Stimulated activated CD4-positive, alpha-beta T cell treated with anti-CD3 and anti-CD28 coated beads, Interleukin-4, amount 100 ng/mL, for 24 hours (primary cell): ENCODE measurements at regions not wholly inside any gene's neighbourhood (a gene's known extent, or its start where the extent isn't known, plus 50 kb on each side); places are given as distances from the start of the nearest gene placed in this dataset.

ENCODE experiments used
- DNase-seq: peaks from one replicate; pipeline ENCODE4 v3.0.0-alpha.2; 2020

DNA sequence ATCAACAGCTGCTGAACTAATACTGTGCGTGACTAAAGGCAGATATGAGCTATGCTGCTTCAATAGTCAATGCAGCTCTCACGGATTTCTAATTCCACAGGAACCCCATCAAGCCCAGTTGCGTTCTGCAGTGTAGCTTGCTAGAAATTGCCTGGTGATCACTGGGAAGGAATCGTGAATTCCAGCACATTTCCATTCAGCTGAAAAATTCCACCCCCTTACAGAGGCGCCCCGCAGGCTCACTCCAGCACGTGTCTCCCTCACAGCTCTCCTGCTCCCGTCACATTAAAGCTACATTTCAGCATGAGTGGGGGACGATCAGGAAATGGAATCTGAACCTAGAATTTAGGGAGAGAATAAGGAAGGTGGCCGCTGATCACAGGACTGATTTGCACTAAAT lies 534.8 kb downstream of the TCERG1L start:
- no peak for DNase-seq

DNA sequence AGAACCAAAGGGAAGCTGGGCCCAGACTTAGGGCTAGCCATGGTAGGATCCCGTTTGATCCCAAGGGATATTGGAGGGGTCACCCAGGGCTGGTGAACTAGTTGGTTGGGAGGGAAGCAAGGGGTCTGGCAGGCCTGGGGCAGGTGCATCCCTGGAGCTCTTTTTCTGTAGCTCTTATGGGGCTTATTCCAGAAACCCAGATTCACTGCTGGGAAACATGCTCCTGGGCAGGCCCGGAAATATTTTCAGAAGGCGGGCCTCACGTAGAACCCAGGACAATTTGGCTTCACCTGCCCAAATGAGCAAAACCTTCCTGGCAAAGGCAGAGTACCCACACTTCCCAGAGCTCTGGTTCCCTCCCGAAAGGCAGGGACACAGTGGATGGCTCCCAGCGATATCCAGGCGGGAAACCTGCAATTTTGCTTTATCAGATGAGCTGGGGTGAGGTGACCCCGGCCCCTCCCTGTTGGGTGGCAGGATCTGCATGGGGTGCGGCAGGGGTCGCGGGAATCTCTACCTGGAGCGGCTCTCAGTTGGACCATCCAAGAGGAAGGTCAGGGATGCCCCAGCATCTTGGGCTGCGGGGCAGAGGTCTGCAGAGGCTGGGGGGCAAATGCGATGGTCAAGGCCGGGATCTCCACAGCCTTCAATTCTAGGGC lies 533.9 kb downstream of the TCERG1L start:
- no peak for DNase-seq

DNA sequence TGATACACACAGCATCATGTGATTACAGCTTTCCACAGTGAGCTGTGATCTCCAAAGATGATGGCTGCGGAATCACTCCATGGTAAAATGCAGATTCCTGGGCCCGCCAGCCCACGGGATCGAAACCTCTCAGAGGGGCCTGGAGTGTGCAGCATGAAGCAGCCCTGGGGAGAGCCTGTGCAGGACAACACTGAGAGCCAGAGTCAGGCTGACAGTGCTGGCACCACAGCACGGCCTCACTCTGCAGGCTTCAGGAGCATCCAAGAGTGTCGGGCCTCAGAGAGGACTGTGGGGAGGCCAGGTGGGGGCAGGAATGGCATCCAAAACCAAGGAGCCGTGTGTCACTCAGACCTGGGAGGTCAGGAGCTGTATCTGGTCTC lies 533.4 kb downstream of the TCERG1L start:
- no peak for DNase-seq

DNA sequence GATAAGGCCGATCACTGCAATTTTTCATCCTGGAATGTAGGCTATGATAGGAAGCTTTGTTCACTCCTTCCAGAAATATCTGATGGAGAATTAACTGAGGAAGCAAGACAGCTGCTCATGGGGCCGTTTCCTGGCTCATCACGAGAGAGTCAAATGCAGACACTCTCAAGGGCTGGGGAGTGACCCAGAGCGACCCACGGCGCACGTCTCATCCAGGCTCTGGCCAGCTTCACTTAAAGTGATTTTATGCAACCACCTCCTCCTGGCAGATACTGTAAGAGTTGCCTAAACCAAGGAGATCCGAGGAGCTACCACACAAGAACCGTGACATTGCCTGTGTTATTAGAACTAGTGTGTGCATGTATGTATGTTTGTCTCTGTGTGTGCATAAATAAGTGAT lies 530.8 kb downstream of the TCERG1L start:
- DNase-seq, result no peak

DNA sequence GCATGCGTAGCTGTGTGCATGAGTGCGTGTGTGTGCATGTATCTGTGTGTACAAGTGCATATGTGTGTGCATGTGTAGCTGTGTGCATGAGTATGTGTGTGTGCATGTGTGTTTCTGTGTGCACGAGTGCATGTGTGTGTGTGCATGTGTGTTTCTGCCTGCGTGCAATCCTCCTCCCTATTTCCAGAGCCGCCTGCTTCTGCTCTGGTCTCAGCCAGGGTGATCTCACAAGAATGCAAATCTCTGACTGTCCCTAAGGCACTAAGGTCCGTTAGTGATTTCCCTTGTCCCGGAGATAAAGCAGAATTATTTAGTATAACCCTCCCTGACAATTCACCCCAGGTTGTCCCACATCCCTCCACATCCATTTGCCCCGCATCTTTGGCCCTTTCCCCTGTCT lies 530.3 kb downstream of the TCERG1L start:
- no peak for DNase-seq

DNA sequence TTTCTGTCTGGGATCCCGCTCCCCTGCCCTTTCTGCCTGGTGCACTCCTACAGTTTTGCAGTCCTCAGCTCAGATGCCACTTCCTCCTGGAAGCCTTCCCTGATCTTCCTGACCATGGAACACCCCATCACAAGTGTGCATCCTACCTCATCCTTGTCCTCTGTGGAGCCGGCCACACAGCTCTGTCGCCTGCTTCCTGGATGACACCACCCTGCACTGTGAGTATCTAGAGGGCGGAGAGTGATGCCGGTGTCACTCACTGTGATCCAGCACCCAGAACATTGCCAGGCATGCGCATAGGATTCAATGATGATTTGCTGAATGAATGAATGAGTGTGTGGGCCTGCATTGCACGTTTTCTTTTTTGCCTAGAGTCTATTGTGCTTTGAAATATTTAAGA lies 529.9 kb downstream of the TCERG1L start:
- DNase-seq, result no peak

DNA sequence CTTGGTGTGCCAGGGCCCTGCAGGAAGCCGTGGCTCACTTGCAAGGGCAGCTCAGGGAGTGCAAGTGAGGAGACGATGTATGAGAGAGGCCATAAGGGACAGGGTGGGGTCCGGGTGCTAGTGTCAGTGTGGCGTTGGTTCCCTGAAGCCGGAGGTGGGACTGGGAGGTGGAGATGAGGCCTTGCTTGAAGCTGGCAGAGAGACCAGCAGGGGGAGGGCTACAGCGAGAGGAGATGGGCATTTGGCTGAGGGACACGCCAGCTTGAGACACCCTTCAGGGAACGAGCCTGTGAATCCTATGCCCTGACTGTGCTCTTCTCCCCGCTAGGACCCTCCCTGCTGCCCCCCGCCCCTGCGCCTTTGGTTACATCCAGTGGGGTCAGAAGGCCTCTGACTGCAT lies 529.1 kb downstream of the TCERG1L start:
- DNase-seq, result no peak

DNA sequence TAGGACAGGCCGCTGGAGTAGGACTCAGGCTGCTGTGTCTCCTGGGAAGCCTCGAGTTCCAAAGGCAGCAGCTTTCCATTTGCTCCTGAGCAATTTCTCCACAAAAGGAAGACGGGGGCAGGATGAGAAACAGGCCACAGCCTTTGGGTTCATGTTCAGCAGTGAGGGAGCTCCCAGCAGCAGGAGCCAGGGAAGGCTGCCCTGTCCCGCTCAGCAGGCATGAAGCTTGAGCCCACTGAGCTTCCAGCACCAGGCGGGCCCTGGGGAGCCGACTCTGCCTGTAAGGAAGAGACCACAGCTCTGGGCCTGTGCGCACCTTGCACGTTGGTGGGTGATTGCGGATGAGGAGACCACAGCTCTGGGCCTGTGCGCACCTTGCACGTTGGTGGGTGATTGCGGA lies 527.2 kb downstream of the TCERG1L start:
- DNase-seq, result no peak

DNA sequence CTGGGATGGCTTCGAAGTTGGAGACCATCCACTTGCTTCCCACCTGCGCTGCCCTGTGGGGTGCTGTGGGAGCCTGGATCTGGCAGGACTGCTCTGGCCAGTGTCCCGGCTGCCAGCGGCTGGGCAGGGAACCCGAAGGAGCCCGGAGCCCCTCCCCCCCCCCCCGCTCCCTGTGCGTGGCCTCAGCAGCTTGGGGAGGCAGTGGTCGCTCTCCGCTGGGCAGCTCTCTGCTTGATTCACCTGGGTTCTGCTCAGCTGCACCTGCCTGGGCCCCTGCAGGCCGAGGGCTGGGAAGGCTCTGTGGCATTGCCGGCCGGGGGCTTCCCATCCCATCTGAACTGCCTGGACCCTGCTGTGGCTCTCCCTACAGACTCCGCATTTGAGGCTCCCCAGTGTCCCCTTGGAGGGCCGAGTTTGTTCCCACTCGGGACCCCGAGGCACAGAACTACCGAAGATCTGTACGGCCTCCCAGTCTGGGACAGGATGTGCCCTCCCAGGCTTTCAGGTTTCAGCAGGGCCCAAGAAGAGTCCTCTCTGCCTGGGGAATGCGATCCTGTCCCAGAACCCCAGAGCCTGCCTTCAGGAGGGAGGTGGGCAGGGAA lies 525.1 kb downstream of the TCERG1L start:
- DNase-seq, result no peak

DNA sequence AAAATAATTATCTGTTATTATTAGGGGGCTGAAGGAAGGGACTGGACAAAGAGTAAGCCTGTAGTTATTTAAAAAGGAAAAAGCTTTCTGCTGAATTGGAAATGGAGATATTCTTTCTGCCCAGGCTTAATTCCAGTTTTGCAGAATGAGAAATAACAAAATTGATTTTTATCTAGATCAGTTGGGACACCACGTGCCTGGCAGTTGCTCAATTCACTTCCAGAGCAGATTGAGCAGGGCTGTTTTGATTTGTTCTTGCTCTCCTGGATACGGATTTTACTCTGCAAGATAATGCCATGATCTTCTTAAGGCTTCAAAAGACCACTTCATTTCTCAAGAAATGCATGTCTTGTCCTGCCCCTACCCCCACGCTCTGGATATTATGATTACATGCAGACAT lies 524.3 kb downstream of the TCERG1L start:
- no peak for DNase-seq

DNA sequence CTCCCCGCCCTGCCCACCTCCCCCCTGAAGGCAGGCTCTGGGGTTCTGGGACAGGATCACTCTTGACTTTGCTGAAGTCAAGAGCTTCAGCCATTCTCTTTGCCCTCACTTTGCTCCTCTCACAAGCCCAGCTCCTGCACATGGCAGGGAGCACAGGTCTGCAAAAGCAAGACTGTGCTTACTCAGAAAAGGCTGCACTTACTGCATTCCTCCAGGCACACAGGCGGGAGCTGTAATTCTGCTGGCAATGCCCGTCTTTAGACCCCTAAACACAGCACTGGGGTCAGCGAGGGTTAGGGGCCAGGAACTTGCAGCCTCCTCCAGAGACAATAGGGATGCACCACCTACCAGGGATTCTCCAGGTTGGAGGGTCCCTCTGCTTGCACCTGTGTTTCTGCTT lies 523.7 kb downstream of the TCERG1L start:
- DNase-seq, result no peak

DNA sequence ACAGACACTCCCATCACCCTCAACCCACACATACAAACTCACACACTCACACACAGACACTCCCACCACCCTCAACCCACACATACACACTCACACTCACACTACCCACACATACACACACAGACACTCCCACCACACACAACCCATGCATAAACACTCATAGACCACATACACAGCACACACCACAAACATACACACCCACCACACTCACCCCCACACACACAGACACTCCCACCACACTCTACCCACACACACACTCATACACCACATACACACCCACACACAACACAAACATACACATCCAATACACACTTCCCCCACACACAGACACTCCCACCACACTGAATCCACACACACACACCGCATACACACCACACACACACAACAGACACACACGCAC lies 521.2 kb downstream of the TCERG1L start:
- no peak for DNase-seq

DNA sequence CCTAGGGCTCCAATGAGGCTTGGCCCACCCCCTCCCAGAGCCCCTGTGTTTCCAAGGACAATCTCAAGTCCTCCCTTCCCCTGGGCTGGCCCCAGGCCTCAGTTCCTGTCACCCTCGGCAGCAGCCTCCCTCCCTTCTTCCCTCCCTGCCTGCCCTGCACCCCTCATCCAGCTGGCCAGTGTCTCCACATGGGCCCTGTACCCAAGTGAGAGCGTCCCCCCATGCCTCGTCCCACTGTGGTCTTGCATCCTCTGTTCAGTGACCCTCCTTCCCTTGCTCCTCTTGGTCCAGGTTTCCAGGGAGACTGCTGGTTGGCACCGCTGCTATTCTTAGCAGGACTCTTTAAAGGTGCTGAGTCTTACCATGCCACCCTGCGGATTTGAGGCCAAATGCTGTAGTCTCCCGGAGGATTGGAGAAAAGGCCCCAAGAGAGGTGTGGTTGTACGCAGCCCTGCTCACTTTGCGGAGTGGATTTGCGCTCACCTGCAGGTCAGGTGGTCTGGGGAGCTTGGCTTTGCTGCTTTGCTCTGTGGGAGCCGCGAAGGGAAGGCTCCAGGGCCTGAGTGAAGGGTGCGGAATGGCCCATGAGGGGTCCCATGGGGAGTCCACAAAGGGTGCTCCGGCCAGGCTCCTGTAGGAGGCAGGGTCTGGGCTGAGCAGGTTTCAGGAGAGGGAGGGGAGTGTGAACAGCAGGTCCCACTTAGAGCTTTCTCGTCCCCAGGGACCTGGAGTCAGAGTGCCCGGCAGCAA lies 519.2 kb downstream of the TCERG1L start:
- no peak for DNase-seq

DNA sequence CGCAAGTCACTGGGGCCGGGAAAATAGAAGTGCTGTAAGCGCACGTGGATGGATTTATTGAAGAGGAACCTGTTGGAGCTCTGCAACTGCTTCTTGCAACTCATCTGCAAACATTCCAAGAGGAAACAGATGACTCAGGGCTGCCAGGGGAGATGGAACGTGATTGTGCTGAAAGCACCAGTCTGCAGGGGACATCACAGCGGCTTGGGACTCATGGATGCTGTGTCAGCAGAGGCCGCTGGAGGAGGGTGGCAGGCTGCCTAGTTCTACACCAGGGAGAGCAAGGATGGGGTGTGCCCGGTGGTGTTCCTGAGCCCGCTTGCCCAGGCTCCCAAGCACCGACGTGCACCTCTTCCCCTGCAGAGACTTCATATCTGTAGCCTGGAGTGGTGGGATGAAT lies 515.7 kb downstream of the TCERG1L start:
- DNase-seq, result no peak

DNA sequence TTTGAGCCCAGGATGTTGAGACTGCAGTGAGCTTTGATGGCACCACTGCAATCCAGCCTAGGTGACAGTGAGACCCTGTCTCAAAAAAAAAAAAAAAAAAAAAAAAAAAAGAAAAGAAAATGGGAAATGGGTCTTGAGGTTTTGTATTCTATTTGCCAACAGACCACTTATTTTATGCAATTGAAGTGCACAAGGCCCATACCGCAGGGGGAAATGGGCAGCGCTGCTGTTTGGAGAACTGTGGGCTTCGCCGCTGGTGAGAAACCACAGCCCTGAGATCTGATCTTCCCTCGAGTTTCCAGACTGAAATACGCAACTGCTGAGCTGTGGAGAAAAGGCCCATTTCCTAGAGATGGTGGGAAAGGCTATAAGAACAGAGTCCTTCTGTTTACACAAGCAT lies 512.0 kb downstream of the TCERG1L start:
- no peak for DNase-seq

DNA sequence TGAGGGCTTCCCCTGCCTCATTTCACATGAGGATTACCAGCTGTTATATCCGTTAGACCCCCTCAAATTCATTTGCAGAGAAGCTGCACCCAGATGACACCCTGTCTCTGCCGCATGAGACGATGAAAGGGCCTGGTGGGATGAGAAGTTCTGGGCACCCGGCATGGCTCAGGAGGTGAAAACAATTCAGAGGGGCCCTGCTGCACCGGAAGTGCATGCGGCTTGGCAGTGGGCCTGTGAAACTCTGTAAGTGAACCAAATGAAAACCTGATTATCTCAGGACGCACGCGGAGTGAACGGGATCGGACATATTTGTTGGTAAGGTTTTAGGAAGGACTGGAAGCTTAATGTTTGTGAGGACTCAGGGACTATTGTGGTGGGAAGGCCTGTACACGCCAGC lies 511.2 kb downstream of the TCERG1L start:
- no peak for DNase-seq

DNA sequence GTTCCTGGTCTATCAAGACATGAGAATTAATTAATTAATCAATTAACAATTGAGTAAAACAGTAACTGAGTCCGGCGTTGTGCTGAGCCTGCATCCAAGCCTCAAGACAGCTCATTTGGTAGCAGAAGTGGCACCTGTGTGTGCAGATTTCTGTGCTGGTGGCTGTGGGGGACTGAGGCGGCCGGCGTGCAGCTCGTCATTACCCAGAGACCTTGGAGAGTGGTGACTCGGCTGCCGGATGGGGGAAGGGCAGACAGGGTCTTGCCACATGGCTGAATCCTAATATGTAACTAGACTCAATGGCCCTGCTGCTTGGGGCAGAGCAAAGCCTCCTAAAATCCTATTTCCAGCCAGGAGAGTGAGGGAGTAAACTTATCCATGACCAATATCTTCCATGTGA lies 510.2 kb downstream of the TCERG1L start:
- no peak for DNase-seq

DNA sequence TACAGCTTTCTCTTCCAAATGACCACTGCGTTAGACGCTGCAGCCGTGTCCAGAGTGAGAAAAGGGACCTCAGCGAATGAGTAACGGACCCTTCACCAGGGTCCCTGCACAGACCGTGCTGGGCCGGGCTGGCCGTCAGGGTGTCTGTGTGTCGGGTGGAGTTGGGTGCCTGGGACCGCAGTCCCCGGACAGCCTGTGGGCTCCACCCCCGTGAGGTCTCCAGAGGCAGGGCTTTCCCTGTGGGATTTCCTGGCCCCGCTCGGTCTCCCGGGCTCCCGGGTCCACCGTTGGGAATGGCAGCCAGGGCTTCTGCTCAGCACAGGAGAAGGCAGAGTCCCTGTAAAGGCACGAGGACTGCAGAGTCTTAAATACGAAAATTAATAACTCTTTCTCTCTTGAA lies 509.7 kb downstream of the TCERG1L start:
- no peak for DNase-seq

DNA sequence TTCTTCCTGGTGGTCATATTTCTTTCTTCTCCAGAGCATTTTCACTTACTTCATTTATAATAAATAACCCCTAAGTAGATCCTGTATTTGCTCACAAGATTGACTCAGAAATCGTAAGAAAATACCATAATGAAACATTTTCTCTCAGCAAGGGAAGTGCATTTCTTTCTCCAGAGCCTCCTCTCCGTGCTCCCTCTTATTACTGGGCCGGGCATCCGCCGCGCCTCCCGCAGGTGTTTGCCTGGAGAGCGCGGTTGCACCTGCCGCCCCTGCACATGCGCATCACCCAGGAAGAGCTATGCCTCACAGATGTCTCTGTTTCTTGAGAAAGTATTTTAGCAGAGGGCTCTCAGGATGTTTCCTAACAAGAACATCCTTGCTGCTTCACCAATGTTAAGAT lies 509.2 kb downstream of the TCERG1L start:
- DNase-seq, result no peak

DNA sequence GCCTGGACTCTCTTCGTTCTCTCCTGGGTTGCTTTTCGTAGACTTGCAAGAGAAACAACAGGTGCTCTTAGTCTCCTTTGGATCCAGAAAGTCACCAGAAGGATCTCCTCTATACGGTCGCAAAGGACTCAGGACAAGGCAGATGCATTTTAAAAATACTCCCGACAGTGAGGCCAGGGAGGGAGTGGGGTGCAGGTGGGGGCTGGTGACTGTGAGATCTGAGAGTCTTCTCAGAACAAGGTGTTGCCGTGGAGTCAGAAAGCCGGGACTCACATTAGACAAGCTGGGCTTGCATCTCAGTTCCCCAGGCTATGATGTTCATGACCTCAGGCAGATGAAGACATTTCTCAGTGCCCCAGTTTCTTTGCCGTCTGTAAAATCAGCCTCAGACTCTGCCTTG lies 507.2 kb downstream of the TCERG1L start:
- no peak for DNase-seq

DNA sequence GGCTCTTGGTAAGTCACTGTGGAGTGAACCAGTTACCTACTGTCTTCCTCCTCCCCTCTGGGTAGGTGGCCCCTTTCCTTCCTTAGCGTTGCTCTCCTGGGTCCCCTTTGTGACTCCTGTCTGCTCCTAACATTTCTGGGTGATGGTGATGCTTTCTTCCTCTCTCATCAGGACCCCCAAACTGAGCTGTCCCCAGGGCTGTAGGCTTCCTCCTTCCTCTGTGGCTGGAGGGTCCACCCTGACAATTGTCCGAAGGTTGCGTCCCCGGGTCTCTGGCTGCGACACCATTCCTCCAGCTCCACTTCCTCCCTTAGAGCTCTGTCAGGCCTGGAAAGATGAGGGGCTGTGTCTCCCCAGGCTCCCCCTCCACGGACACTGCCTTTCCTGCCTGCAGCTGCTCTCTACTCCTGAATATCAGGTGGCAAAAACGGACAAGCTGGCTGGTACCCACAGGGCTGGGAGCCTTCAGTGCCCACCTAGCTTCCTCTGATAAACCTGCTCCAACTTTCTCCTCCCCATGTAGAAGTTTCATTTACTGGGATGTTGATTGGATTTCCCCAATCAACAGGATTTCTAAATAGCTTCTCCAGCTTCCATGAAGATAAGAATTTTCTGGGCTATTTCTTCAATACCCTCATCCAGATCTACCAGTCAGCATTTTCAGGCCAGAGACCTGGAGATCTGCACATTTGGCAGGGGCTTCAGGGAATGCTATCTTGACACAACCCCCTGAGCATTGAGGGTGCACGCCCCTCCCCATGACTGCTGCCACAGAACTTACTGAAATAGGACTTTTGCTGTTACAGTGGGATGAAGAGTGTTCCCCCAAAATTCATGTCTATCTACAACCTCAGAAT lies 506.5 kb downstream of the TCERG1L start:
- DNase-seq, result no peak

DNA sequence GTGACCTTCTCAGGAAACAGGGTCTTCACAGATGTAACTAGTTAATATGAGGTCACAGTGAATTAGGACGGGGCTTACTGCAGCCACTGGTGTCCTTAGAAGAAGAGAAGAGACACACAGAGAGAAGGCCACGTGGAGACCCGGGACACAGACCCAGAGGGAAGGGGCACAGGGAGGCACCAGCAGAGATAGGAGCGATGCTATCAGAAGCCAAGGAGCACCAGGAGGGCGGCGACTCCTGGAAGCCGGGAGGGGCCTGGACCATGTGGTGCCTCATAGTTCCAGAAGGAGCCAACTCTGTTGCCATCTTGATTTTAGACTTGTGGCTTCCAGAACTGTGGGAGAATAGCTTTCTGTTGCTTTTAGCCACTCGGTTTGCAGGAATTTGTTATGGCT lies 505.9 kb downstream of the TCERG1L start:
- DNase-seq, result no peak

DNA sequence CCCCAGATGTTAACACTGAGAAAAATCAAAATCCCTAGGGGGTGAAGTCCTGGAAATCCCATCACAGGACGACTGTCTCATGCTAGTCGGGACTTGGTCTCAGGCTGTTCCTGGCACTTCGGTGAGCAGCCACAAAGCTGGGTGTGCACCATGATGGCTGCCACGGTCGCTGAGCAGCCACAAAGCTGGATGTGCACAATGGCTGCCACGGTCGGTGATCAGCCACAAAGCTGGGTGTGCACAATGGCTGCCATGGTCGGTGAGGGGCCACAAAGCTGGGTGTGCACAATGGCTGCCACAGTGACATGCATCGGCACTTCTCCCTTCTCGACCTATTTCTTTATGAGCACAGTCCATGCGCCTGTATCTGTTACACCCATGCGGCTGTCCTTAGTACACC lies 505.1 kb downstream of the TCERG1L start:
- DNase-seq, result no peak

DNA sequence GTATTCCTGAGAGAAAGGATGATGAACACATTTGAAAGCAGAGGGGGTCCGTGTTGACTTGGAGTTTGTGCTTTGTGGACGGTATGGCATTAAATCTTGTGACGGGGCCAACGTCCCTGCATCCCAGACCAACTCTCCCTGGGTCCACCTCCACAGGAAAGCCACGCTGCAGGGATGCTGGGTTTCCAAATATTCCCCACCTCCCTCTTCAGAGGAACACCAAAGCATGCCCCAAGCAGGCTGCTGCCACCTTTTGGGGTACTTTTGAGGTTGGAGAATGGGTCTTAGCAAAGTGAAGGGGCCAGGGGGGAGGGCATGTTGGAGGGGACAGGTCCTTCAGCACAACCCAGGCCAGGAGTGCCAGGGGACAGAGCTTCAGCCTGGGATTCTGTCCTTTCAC lies 504.4 kb downstream of the TCERG1L start:
- DNase-seq, result no peak
